NOMO-1 (cell line): ENCODE measurements at regions not wholly inside any gene's neighbourhood (a gene's known extent, or its start where the extent isn't known, plus 50 kb on each side); places are given as distances from the start of the nearest gene placed in this dataset.

Experiments used
- DNase-seq, 2 experiments: peaks; one replicate each; lab custom pipeline; 2025; ENCODE audit not compliant: unreplicated experiment in 2 of 2; lab: John Stamatoyannopoulos, UW

GRCh38 chr2:157174321-157174720, 83.2 kb upstream of the GALNT5 start:
- no peak for DNase-seq

- no peak for DNase-seq
Observed at GRCh38 chr2:157176602-157177001, 80.9 kb upstream of the GALNT5 start.

GRCh38 chr2:157178874-157179273, 78.6 kb upstream of the GALNT5 start:
- DNase-seq, result peak; percentile 27 to 72

- no peak for DNase-seq
Observed at GRCh38 chr2:157179324-157180105, 78.0 kb upstream of the GALNT5 start.

- no peak for DNase-seq
Observed at GRCh38 chr2:157180359-157180758, 77.1 kb upstream of the GALNT5 start.

GRCh38 chr2:157181234-157181633, 76.3 kb upstream of the GALNT5 start:
- DNase-seq, result peak in 1 of 2 experiments; percentile 51

- no peak for DNase-seq
Observed at GRCh38 chr2:157182204-157182709, 75.2 kb upstream of the GALNT5 start.

- peak in 1 of 2 experiments; percentile 54 for DNase-seq
Observed at GRCh38 chr2:157182834-157183396, 74.6 kb upstream of the GALNT5 start.

GRCh38 chr2:157184161-157184895, 73.2 kb upstream of the GALNT5 start:
- DNase-seq, result no peak

GRCh38 chr2:157185476-157186227, 71.9 kb upstream of the GALNT5 start:
- no peak for DNase-seq

GRCh38 chr2:157190151-157190550, 67.4 kb upstream of the GALNT5 start:
- no peak for DNase-seq

GRCh38 chr2:157191186-157191585, 66.3 kb upstream of the GALNT5 start:
- DNase-seq, result no peak

GRCh38 chr2:157192445-157193423, 64.8 kb upstream of the GALNT5 start:
- DNase-seq, result no peak

GRCh38 chr2:157193461-157193860, 64.0 kb upstream of the GALNT5 start:
- DNase-seq, result no peak

- DNase-seq, result peak; percentile 20 to 61
Observed at GRCh38 chr2:157194097-157194688, 63.3 kb upstream of the GALNT5 start.

GRCh38 chr2:157194844-157195243, 62.7 kb upstream of the GALNT5 start:
- DNase-seq, result no peak

GRCh38 chr2:157196956-157197355, 60.5 kb upstream of the GALNT5 start:
- DNase-seq, result no peak

- DNase-seq, result no peak
Observed at GRCh38 chr2:157197848-157198247, 59.7 kb upstream of the GALNT5 start.

GRCh38 chr2:157203651-157204050, 53.9 kb upstream of the GALNT5 start:
- DNase-seq, result no peak
